ENCODE measurements at regions not wholly inside any gene's neighbourhood (a gene's known extent, or its start where the extent isn't known, plus 50 kb on each side); places are given as distances from the start of the nearest gene placed in this dataset.
A peak's percentile ranks its signal among the peaks of the same experiment; 100 is the strongest.

DNA sequence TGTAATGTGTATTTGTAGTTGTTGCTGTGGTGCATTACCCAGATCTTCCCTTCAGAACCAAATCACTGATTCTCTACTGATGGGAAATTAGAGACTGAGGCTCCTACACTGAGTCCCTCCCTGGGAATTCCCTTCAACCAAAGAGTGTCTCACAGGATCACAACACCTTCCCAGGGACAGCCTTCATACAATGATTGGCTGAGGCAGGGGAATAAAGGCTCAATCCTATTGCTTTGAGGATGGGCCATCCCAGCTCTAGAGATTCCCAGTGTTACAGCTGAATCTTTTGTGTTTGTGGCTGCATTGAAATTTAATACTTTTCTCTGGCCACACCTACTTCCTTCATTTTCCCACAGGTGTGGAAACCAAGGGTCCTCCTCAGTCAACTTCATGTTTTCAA is 96.4 kb upstream of the ELL2 start:
- no peak for DNase-seq (ENCODE audit: low read depth, low spot score)
- H3K27ac ChIP-seq = no peak overlapping the region

DNA sequence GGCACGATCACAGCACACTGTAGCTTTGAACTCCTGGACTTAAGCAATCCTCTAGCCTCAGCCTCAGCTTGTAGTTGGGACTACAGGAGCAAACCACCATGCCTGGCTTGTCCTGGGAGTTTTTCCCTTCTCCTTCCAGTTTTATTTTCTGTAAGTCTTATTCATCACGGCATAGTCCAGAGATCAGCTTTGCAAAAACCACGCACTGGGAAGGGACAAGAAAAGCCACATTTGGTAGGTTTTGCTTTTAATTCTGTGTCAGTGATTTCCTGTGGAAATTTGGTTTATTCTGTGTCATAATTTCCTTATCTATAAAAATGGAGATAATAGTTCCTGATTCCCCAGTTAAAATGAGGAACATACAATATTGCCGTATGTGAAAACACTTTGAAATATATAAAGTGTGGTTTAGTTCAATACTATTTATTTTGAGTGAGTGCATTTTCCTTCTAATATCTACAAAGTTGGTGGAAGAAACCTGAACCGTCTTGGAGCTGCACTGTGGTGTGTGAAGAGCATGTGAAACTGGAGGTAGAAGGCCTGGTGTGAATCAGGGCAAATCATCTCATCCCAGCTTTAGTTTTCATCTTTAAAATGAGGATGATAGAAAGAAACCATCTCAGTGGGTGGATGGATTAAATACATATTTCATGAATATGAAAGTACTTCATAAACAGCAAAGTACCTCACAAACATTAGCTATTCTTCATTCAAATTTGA is 92.8 kb upstream of the ELL2 start:
- no peak overlapping the region for H3K27ac ChIP-seq
- DNase-seq (ENCODE audit: low read depth, low spot score) = no peak

DNA sequence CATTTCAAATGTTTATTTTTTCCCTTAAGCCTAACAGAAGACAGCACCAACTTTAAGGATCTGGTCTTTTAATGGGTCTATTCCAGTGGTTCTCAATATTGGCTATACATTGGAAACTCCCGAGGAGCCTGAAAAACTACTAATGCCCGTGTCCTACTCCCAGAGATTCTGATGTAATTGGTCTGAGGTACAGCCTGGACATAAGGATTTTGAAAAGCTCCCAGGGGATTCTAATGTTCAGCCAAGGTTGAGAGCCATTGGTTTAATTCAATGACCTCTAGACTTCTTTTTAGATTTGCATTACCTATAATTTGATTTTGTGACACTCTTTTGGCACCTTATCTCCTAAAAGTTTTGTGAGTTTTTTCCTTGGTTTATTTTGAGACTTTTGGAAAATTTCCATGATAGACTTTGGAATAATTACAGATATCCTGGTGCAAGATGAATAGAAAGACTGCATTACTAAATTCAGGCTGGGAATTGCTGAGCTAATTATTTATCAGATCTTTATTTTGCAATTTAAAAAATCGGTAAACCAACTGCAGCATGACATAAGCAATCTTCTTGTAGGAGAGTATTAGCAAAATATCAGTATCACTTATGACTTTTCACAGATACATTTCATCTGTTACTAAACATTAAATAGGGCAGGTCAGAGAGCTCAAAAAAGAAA is 91.5 kb upstream of the ELL2 start:
- no peak for DNase-seq (ENCODE audit: low read depth, low spot score)
- no peak overlapping the region for H3K27ac ChIP-seq

DNA sequence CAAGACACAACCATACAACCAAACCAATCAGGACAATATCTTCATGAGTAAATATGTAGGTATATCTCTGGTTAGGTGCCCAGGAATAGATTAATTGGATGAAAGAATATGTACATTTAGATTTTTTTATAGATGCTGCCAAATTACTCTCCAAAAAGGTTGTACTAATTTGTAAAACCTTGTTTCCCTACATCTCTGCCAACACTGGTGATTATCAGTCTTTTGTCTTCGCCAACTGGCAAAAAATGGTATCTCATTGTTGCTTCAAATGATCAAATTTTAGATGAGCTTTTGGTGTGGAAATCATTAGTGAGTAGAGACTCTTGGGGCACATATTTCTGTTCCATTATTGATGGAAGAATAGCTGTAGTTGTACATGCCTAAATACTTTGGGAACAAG is 90.7 kb upstream of the ELL2 start:
- no peak for DNase-seq (ENCODE audit: low read depth, low spot score)
- H3K27ac ChIP-seq = no peak overlapping the region

DNA sequence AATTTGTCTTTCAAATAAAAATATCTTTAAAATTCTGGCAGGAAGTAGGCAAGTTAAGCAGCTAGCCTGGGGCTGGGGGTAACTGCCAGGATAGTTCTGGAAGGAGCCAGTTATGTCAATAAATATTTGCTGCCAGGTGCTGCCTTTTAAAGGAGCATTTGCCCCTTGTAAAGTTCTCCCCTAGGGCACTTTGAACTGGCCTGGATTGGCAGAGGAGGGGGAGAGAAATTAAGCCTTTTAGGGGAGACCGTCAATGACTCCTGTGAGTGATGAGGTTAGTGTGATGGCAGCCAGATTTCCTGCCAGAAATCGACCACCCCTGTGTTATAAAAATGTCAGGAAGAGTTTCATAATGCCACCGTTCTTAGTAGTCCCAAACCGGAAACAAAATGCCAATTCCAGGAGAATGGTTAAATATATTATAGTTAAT is 89.8 kb upstream of the ELL2 start:
- no peak overlapping the region for H3K27ac ChIP-seq
- DNase-seq (ENCODE audit: low read depth, low spot score) = no peak

DNA sequence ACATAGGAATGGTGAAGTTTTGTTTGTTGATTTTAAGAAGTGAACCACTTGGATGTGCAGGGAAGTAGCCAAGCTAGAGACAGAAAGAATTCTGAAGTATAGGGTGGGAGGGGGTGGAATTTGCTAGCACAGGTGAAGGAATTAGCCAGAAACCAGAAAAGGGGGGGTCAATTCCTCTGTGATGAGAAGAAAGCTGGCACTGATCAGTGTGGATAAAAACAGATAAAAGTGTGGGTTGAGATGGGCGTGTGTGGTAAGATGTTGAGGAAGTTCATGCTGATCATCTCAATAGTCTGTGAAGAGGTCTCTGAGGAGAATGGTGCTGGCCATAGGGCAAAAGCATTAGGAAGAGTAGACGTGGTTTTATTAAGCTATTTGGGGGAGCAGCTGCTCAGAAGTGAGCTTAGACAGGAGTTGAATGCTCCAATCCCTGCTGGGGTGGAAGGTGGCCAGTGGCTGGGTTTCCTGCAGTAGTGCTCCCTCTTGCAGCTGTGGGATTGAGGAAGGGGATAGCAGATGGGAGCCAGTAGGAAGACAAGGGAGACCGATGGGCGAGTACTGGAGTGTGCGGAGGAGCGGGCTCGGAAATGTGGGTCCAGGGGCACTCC is 88.7 kb upstream of the ELL2 start:
- no peak for DNase-seq (ENCODE audit: low read depth, low spot score)
- H3K27ac ChIP-seq = peak overlapping the region; percentile 32

DNA sequence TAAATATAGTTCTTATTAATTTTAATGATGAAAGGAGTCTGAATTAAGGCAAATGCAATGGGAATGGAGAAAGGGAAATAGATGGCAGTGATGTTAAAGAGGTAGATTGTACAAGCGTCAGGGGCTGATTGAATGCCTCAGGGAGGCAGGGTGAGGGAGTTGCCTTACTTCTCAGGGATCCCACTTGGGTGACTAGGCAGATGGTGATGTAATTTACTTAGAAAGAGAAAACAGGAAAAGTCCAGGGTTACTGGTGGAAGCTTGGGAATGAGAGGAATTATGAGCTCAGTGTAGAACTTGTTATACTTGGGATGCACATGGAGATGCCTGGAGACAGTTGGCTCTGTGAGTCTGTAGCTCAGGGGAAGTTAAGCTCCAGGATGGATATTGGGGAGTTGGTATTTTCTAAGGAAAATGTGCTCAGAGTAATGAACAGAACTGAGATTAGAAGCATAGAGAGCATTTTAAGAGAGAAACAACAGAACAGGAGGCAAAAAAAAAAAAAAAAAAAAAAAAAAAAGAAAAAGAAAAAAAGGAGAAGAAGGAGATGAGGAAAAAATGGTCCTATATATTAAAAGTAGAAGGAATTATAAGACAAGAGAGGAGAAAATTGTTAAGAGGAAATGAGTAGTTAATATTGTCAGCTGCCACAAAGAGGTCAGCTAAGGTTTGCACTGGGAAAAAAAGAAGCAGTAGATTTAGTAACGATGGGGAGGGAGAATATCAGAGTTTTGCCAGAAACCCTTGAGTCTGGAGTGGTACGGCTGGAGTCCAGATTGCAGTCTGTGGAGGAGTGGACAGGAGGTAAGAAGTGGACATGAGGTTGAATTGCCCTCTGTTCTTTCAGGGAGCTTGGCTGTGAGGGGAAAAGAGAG is 88.0 kb upstream of the ELL2 start:
- no peak for DNase-seq (ENCODE audit: low read depth, low spot score)
- peak overlapping the region; percentile 32 for H3K27ac ChIP-seq

DNA sequence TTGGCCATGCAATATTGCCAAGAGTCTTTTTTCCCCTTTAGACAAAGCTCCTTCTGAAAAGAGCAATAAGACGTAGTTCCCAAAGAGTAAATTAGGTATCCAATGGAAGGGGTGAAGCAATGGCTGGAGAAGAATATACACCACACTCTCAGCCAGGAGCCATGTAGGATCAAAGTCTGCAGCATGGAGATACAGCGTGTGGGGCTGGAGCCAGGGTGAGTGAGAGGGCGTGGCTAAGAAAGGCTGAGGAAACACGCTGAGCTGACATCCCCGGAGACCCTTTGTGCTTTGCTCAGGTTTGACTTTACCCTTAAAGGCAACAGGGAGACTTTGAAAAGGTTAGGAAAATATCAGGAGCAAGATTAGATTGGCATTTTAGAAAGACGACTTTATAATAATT is 87.1 kb upstream of the ELL2 start:
- H3K27ac ChIP-seq = no peak overlapping the region
- no peak for DNase-seq (ENCODE audit: low read depth, low spot score)

DNA sequence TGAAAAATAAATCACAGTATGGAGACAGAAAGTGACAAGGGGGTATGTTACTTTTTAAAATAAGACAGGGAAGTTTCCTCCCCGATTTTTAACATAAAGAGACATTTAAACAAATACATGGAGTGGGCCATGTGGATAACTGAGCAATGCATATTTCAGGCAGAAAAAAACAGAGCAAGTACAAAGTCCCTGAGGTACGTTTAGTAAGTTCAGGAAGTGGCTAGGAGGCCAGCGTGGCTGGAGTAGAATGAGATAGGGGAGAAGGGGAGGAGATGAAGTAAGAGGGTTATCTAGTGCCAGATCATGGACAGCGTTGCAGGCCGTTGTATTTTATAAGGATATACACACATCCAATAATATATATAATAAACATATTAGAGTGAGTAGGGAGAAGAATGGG is 84.2 kb upstream of the ELL2 start:
- DNase-seq (ENCODE audit: low read depth, low spot score) = no peak
- H3K27ac ChIP-seq = no peak overlapping the region

DNA sequence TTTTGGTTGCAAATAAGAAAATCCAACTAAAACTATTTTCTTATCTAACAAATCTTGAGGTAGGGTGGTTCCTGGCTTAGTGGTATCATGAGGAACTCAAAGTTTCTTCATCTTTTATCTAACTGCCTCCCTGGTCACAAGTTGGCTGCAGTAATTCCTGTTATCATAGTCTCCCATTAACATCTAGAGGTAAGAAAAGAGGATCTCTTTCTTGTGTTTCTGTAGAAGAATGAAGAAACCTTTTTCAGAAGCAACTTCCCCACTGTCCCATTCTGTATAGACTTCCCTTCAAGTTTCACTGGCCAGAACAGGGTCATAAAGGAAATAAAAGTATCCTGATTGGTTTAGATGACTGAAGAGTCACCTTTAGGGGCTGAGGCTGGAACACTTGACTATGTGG is 81.8 kb upstream of the ELL2 start:
- no peak overlapping the region for H3K27ac ChIP-seq
- DNase-seq (ENCODE audit: low read depth, low spot score) = no peak

DNA sequence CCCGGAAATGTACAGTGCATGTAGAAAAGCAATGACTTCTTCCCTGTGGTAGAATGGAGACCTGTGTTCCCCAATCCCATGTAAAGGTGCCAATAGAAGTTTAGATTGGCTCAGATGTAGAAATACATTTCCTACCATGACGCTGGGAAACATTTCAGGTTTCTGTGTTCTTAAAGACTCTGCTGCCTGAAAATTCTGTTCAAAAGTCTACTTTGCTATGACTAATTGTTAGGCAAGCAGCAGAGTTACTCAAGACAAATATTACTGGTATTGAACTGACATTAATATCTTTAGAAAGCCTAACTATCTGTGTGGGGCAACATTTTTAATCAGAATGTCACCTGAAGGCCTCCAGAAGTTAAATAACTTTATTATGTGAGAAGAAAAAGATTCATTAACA is 75.5 kb upstream of the ELL2 start:
- DNase-seq (ENCODE audit: low read depth, low spot score) = peak; percentile 60
- H3K27ac ChIP-seq = peak overlapping the region; percentile 92

DNA sequence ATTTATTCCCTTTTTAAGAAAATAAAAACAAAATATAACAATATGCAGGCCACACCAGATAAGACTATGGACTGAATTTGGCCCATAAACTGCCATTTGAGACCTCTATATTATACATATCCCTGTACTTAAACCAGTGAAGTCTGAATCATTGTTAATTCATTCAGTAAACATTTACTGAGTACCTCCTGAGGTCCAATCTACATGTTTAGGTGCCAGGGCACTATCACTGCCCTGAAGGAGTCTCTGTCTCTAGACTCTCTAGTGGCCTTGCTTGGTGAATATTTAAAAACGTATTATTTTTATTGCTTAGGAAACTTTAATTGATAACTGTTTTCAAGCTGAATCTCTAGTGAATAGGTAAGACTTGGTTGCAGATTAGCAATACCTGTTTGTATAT is 74.7 kb upstream of the ELL2 start:
- DNase-seq (ENCODE audit: low read depth, low spot score) = no peak
- peak overlapping the region; percentile 92 for H3K27ac ChIP-seq

DNA sequence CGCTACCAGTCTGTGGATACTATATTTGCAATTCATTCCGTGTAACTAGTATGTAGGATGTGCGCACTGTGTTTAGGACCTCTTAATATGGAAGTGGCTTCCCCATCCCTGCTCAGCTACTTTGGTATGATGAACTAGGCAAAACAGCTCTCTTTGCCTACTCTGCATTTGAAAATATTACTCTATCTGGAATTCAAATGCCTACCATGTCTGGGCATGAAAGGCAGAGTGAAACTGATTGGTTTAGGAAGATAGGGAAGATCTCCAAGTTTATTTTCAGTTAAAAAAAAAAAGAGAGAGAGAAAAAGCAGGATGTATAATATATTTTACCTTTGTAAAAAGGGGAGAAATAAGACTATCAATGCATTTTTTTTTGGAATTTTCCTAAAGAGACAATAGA is 74.1 kb upstream of the ELL2 start:
- peak overlapping the region; percentile 92 for H3K27ac ChIP-seq
- DNase-seq (ENCODE audit: low read depth, low spot score) = no peak

DNA sequence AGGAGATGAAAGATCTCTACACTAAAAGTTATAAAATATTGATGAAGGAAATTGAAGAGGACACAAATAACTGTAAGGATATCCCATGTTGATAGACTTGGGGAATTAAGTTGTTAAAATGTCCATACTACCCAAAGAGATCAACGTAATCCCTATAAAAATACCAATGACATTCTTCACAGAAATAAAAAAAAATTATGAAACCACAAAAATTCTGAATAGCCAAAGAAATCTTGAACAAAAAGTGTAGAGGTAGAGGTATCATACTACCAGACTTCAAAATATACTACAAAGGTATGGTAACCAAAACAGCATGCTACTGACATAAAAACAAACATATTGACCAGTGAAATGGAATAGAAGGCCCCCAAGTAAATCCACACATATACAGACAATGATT is 71.5 kb upstream of the ELL2 start:
- peak overlapping the region; percentile 83 for H3K27ac ChIP-seq
- DNase-seq (ENCODE audit: low read depth, low spot score) = no peak

DNA sequence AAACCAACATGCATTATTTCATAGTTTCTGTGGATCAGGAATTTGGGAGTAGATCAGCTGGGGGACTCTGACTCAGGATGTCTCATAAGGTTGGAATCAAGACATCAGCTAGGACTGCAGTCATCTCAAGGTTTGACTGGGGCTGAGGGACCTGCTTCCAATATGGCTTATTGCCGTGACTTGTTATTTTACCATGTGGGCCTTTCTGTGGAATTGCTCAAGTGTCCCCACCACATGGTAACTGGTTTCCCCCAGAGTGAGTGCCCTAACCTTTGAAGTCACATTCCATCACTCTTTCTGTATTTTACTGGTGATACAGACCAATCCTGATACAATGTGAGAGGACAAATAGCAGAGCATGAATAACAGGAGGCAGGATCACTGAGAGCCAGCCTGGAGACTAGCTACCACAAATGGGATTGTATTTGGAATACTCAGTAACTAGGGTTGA is 70.2 kb upstream of the ELL2 start:
- H3K27ac ChIP-seq = peak overlapping the region; percentile 83
- peak; percentile 64 for DNase-seq (ENCODE audit: low read depth, low spot score)

DNA sequence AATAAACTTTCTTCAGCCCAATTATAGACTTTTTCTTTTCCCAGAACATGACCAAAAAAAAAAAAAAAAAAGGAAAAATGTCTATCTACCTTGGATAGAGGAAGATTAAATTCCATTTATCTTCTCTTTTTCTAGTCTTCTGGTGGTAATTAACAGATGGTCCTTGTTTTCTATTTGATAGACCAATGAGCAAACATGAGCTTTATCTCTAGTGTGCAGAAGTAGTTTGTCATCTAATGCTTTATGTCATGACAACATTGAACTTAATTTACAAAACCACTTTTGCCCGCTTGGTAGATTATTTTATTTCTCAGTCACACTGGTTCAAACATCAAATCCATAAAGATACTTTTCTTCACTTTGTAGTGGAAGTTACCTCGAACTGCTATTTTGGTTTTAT is 69.5 kb upstream of the ELL2 start:
- peak overlapping the region; percentile 83 for H3K27ac ChIP-seq
- DNase-seq (ENCODE audit: low read depth, low spot score) = no peak

DNA sequence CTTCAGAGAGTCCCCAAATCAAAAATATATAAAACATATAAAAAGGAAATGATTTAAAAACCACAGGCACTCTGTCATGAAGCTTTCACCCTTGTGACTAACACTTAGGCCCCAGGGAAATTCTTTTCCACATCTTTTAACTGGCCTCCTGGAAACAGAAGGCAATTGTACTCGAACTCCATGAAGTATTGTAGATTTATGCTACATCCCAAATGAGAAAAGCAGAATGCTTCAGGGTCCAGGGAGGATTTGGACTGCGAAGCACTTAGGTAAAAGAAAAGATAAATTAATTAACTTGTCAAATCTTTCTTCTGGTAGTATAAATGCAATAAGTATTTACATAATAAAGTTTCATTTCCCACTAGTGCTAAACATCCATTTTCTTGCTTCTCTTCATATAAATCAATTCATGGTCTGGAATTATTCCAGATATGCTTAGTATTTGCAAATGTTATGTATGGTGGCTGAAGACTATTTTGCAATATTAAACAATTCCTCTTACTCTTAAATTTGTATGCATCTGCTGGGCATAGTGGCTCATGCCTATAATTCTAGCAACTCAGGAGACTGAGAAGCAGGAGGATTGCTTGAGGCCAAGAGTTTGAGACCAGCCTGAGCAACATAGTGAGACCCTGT is 64.9 kb upstream of the ELL2 start:
- H3K27ac ChIP-seq = peak overlapping the region; percentile 89

DNA sequence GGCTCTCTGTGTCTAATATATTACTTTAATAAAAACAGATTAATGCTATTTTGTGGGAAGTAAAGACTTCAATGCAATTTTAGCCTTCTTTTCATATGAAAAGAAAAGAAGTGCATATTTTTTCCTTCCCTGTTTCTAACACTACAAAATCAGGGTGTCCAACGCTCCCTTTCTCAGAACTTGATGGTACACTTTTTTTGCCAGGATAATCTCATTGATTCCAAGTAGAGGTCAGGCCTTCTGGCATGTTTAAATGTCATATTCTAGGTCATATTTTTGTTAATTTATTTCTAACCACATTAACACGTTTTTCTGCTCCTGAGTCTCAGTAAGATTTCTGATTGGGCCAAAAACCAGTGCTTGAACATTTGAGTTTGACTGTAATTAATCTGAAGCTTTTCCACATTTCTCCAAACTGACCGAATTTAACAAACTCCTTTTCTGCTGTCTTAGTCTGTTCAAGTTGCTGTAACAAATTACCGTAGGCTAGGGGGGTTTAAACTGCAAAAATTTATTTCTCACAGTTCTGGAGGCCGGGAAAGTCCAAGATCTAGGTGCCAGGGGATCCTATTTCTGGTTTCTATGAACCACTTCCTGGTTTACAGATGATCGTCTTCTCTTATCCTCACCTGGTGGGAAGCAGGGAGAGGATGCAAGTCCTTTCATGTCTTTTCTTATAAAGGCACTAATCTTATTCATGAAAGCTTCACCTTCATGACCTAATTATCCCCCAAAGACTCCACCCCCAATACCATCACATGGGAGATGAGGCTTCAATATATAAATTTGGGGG is 63.2 kb upstream of the ELL2 start:
- peak overlapping the region; percentile 89 for H3K27ac ChIP-seq

More for the DNA sequence above, 64.9 kb upstream of the ELL2 start:
- no peak for DNase-seq (ENCODE audit: low read depth, low spot score)

DNA sequence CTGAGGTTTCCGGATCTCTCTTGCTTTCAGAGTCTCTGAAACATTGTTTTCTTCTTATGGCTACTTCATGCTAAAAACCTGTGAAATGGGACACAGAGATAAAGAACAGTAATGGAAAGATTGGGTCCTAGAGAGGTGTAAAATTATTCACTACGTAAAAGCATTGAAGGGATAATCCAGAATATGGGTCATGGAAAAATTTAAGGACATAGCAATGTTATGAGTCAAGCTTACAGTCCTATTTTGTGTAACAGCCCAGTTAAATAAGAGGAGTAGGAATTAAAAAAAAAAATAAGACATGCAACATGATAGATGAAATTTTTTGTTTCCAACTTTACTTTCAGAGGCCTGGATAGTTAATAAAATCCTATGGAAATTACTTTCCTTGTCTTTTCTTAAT is 61.9 kb upstream of the ELL2 start:
- peak overlapping the region; percentile 89 for H3K27ac ChIP-seq
- no peak for DNase-seq (ENCODE audit: low read depth, low spot score)

More for the DNA sequence above, 63.2 kb upstream of the ELL2 start:
- no peak for DNase-seq (ENCODE audit: low read depth, low spot score)
